ENCODE measurements at regions not wholly inside any gene's neighbourhood (a gene's known extent, or its start where the extent isn't known, plus 50 kb on each side); places are given as distances from the start of the nearest gene placed in this dataset.
"Not testable (repeated sequence)": the region's sequence is repeated elsewhere in the genome, so short reads cannot be mapped to it uniquely, and the experiment has no call there.

- no peak overlapping the region for H3K4me3 Mint-ChIP-seq (ENCODE audit: unreplicated experiment)
- DNase-seq = no peak
- no peak overlapping the region for H3K27ac Mint-ChIP-seq (ENCODE audit: unreplicated experiment)
- H3K36me3 Mint-ChIP-seq (ENCODE audit: unreplicated experiment) = peaks cover 4% of the 10 kb centered on the region
- H3K27me3 Mint-ChIP-seq (ENCODE audit: unreplicated experiment) = peaks cover 3% of the 10 kb centered on the region
- peaks cover 5% of the 10 kb centered on the region for H3K4me1 Mint-ChIP-seq (ENCODE audit: low read depth, unreplicated experiment)
- no peaks in the 10 kb centered on the region for H3K9me3 Mint-ChIP-seq (ENCODE audit: unreplicated experiment)
- no peak for TF ChIP-seq CTCF (IDR thresholded peaks at IDR 0.05; ENCODE audit: partially characterized antibody, unreplicated experiment)
Observed at GRCh38 chr7:69430384-69431021, 167.8 kb upstream of the AUTS2 start.

- Mint-ChIP-seq H3K27ac (ENCODE audit: unreplicated experiment) (no peak overlapping the region), H3K4me3 (ENCODE audit: unreplicated experiment) (no peak overlapping the region), H3K36me3 (ENCODE audit: unreplicated experiment) (peaks cover 4% of the 10 kb centered on the region), H3K4me1 (ENCODE audit: low read depth, unreplicated experiment) (peaks cover 5% of the 10 kb centered on the region), H3K27me3 (ENCODE audit: unreplicated experiment) (peaks cover 3% of the 10 kb centered on the region), H3K9me3 (ENCODE audit: unreplicated experiment) (no peaks in the 10 kb centered on the region)
- no peak for TF ChIP-seq CTCF (IDR thresholded peaks at IDR 0.05; ENCODE audit: partially characterized antibody, unreplicated experiment)
- no peak for DNase-seq
Observed at GRCh38 chr7:69431626-69432025, 166.6 kb upstream of the AUTS2 start.

- not testable (repeated sequence) for H3K36me3 Mint-ChIP-seq (ENCODE audit: unreplicated experiment); H3K27ac Mint-ChIP-seq (ENCODE audit: unreplicated experiment); H3K9me3 Mint-ChIP-seq (ENCODE audit: unreplicated experiment)
Observed at GRCh38 chr7:69432276-69432675, 166.0 kb upstream of the AUTS2 start.

GRCh38 chr7:69433081-69433480 lies 165.2 kb upstream of the AUTS2 start:
- H3K27ac Mint-ChIP-seq (ENCODE audit: unreplicated experiment) = no peak overlapping the region
- H3K9me3 Mint-ChIP-seq (ENCODE audit: unreplicated experiment) = no peaks in the 10 kb centered on the region
- H3K27me3 Mint-ChIP-seq (ENCODE audit: unreplicated experiment) = peaks cover 3% of the 10 kb centered on the region
- peaks cover 5% of the 10 kb centered on the region for H3K4me1 Mint-ChIP-seq (ENCODE audit: low read depth, unreplicated experiment)
- TF ChIP-seq CTCF (IDR thresholded peaks at IDR 0.05; ENCODE audit: partially characterized antibody, unreplicated experiment) = no peak
- peaks cover 4% of the 10 kb centered on the region for H3K36me3 Mint-ChIP-seq (ENCODE audit: unreplicated experiment)
- no peak overlapping the region for H3K4me3 Mint-ChIP-seq (ENCODE audit: unreplicated experiment)
- DNase-seq = no peak

More at GRCh38 chr7:69432276-69432675, 166.0 kb upstream of the AUTS2 start:
- H3K4me1 Mint-ChIP-seq (ENCODE audit: low read depth, unreplicated experiment); H3K27me3 Mint-ChIP-seq (ENCODE audit: unreplicated experiment); H3K4me3 Mint-ChIP-seq (ENCODE audit: unreplicated experiment); DNase-seq: not testable (repeated sequence)

GRCh38 chr7:69434398-69434815 lies 163.9 kb upstream of the AUTS2 start:
- H3K27me3 Mint-ChIP-seq (ENCODE audit: unreplicated experiment) = peaks cover 3% of the 10 kb centered on the region
- no peak overlapping the region for H3K4me3 Mint-ChIP-seq (ENCODE audit: unreplicated experiment)
- H3K4me1 Mint-ChIP-seq (ENCODE audit: low read depth, unreplicated experiment) = peaks cover 5% of the 10 kb centered on the region
- H3K27ac Mint-ChIP-seq (ENCODE audit: unreplicated experiment) = no peak overlapping the region
- no peaks in the 10 kb centered on the region for H3K9me3 Mint-ChIP-seq (ENCODE audit: unreplicated experiment)
- no peak for TF ChIP-seq CTCF (IDR thresholded peaks at IDR 0.05; ENCODE audit: partially characterized antibody, unreplicated experiment)
- peaks cover 4% of the 10 kb centered on the region for H3K36me3 Mint-ChIP-seq (ENCODE audit: unreplicated experiment)
- no peak for DNase-seq
